T follicular helper cell (primary cell): ENCODE measurements at regions not wholly inside any gene's neighbourhood (a gene's known extent, or its start where the extent isn't known, plus 50 kb on each side); places are given as distances from the start of the nearest gene placed in this dataset.

Experiments used
- DNase-seq: peaks from one replicate; pipeline ENCODE4 v3.0.0-alpha.2; 2020; ENCODE audit warnings: low read depth

DNA sequence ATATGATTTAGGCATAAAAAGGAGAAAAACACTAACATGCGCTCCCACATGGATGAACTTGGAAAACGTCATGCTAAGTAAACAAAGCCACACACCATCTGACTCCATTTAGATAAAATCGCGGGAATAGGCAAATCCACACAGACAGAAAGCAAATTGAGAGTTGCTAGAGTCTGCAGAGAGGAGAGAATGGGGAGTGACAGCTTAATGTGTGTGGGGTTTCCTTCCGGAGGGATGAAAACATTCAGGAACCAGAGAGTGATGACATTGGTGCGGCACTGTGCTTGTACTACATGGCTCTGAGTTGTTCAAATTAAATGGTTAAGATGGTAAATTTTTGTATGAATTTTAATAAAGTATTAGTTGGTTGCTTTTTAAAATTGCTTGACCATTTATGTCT lies 482.9 kb upstream of the AKR1E2 start:
- DNase-seq, result no peak

DNA sequence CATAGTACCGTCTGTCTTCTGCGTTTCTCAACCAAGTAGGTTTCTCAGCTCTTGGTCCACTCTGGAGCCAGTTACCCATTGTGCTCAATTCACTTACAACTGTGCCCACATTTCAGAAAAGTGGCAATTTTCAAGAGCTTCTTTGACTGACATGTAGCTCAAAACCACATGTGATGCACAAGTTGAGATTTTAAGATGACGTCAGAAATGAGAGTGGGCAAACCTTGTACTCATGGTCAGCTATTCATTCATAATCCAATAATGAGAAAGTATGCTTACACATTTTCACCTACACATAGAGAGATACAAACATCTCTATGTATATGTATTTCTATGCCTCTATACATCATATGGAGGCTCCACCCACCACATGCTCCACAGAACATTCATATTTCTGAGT lies 487.2 kb upstream of the AKR1E2 start:
- no peak for DNase-seq

DNA sequence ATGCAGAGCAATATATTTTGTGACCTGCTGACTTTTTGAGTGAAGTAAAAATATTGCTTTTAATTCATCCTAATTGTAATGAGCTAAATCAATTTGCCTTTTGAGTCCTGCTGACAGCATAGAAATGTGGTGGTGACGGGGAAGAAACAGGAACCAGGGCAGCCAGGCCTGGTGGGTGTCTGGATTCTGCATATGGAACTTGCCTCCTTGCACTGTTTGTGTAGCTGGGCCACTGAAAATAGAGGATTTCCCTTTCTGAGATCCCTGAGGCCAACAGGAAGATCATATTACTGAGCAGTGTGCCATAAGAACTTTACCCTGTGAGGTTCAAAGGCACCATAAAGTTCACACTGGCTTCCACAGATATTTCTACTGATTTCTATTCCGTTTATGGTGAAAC lies 488.4 kb upstream of the AKR1E2 start:
- DNase-seq, result no peak

DNA sequence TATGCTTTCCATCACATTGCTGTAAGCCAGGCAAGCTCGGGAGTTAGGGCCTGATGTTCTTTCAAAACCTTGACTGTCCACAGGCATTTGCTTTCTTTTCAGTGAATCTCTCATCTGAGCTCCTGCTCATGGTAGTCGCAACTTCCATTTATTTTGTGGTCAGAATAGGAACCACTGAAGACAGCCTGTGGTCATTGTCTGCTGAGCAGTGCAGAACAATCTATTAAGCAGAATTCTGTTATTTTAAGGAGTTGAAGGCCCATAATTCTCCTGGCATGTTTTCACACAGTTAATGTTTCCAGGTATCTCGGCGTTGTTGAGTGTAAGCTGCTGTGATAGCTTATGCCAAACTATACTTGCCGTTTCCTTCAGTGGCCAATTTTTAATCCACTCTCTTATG lies 491.1 kb upstream of the AKR1E2 start:
- DNase-seq, result no peak

DNA sequence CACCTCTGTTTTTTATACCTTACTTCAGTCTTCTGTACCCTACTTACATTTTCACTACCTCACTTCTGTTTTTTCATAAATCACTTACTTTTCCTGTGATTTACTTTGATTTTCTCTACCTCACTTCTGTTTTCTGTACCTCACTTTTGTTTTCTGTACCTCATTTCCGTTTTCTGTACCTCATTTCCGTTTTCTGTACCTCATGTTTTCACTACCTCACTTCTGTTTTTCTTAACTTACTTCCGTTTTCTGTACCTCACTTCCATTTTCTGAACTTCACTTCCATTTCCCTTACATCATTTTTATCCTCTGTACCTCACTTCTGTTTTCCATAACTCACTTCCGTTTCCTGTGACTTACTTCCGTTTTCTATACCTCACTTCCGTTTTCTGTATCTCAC lies 492.0 kb upstream of the AKR1E2 start:
- no peak for DNase-seq

DNA sequence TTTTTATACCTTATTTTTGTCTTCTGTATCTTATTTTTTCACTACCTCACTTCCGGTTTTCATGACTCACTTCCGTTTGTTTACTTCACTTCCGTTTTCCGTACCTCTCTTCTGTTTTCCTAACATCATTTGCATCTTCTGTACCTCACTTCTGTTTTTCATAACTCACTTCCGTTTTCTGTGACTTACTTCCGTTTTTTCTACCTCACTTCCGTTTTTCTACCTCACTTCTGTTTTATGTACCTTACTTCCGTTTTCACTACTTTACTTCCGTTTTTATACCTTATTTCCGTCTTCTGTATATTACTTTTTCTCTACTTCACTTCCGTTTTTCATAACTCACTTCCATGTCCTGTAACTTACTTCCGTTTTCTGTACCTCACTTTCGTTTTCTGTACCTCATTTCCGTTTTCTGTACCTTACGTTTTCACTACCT lies 492.5 kb upstream of the AKR1E2 start:
- no peak for DNase-seq

DNA sequence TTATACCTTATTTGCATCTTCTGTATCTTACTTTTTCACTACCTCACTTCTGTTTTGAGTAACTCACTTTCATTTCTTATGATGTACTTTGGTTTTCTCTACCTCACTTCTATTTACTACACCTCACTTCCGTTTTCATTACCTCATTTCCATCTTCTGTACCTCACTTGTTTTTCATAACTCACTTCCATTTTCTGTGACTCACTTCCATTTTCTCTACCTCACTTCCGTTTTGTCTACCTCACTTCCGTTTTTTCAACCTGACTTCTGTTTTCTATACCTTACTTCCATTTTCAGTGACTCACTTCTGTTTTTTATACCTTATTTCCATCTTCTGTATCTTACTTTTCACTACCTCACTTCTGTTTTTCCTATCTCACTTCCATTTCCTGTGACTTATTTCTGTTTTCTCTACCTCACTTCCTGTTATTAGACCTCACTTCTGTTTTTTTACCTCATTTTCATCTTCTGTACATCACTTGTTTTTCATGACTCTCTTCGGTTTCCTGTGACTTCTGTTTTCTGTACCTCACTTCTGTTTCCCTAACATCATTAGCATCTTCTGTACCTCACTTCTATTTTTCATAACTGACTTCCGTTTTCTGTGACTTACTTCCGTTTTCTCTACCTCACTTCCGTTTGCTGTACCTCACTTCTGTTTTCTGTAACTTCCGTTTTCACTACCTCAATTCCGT lies 493.1 kb upstream of the AKR1E2 start:
- DNase-seq, result no peak

DNA sequence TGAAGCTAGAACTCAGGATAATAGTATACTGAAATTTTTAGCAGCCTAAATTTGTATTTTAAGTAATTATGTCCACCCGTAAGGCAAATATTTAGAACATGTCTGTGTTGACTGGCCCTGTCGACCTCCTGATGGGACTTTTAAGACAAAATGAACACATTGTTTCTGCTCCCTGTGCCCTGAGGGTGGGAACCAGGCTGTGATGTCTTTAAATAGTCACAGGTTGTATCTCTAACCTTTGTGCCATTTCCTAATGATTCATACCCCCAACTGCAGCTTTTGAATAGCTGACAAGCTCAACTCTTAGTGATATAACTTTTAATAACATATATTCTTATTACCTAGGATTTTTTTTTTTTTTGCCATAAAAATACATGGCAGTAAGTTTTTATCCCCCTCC lies 494.9 kb upstream of the AKR1E2 start:
- no peak for DNase-seq

DNA sequence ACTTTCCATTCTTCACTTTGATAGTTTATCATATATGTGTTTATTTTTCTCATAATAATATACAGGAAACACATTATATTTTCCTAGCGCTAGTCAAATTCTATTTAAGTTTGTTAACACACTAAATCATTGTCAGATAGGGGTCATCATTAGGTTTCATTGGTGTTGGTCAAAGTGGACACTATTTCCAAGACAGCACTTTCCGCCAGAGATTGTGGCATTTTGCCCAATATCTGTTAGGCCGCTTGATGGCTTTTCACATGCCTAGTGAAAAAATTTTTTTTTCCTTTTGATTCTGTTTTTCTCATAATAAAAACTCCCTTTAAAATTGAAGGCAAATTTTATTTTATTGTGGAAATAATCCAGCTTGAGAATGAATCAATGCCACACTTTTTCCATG lies 495.4 kb upstream of the AKR1E2 start:
- no peak for DNase-seq

DNA sequence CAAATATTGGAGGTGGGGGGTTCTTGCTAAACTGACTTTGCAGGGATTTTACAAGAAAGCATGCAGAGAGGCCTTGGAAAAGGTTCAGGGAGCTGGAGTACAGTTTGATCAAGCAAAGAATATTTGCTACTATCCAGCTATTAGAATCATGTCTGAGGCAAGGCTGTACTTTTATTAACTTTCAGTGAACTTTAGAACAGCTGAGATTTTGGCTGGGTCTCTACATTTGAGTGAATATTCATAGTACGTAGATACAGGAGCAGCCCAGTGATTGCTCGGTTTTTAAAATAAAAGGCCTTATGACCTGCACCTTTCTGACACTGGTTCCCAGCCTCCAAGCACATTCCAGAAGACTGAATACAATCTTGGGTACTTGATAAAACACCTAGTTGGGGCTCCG lies 496.8 kb upstream of the AKR1E2 start:
- no peak for DNase-seq

DNA sequence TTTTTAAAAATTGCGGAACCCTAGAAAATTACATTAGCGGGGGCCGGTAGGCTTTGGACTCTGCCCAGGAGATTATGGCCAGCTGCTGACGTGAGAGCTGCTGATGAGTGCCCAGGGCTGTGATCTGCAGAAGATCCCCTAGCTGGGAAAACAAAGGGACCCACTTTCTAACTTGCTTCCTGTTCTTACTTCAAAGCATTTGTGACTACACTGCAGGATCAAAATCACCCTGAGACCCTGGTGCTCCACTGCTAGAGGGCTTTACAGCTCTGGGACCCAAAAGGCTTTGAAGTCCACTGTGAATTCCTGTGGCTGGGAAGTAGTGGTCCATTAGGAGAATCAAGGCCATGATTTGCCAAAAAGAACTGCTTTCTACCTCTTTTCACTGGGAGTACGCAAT lies 499.4 kb upstream of the AKR1E2 start:
- no peak for DNase-seq

DNA sequence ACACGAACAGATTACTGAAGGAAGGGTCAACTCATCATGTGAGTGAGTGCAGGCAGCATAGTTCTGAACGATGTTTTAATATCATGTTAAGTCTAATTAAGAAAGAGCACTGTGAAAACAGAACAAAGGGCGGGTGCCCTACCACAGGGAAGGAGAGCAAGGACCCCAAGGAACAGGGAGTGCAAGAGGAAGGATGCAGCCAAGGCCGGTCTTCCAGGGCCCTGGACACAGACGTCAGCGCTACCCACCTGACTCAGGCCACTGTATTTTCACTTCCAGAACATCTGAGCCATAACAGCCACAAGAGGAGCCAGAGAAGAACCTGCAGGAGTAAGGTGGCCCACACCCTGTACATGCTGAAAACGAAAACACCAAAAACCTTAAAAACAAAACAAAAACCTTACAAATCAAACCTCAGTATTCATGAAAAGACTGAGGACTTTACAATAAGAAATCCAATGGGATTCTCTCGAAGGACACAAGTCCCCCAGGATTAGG lies 506.1 kb upstream of the AKR1E2 start:
- DNase-seq, result no peak

DNA sequence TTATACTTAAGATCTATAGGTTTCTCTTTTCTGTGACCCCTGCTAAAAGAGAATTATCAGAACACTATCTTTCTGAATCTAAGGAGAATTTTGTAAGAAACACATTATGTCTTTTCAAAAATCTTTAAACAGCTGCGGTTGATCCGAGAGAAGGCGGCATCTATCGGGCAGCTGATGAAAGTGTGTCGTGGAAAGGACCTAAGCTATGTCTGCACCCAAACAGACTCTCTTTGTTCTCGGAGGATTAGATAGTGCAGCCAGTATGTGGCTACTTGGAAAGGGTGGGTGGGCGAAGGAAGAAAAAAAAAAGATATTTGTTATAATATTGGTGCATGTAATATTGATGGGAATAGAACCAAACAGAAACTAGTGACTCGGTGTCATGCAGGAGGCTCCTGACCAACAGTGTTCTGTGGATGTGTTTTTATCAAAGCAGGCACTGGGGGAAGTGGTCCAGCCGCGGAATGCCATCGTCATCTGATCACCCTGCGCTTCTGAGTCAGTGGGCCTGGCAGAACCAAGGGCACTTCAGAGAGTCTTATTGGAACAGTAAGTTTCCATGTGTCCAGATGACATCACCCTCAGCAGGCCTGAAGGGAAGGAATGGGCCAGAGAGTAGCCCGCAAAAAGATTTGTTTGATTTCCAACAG lies 509.7 kb upstream of the AKR1E2 start:
- DNase-seq, result no peak

DNA sequence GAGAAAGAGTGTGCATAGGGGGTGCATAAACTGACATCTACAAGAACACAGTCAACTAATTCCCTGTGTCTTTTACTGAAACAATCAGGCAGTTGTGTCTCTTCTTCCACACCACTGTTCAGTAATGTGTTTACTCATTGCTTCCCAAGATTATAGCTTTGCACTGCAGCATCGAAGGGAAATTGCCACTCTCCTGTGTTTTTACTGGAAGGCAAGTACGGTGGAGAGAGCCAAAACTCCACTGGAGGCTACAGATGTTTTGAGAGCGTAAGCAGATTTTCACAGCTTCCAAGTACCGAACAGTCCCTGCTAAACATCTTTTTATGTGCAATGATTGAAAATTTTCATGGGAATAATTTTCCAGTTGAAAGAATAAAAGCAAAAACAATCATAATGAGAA lies 510.5 kb upstream of the AKR1E2 start:
- no peak for DNase-seq

DNA sequence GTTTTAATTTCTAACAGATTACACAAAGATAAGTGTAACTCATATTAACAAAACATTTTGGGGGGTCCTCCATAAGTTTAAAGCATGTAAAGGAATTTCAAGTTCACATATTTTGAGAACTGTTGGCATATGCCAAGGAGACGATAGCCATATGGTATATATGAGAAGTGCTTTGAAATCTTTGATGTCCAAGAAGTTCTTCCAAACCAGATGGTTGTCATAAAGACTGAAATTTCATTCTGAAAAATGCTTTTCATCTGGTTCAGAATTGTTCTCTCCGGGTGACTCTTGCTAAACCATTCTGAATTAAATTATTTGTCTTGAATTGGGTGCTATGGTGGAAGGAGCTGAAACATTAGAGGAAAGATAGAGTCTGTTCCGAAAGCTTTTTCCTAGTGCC lies 513.0 kb upstream of the AKR1E2 start:
- DNase-seq, result no peak

DNA sequence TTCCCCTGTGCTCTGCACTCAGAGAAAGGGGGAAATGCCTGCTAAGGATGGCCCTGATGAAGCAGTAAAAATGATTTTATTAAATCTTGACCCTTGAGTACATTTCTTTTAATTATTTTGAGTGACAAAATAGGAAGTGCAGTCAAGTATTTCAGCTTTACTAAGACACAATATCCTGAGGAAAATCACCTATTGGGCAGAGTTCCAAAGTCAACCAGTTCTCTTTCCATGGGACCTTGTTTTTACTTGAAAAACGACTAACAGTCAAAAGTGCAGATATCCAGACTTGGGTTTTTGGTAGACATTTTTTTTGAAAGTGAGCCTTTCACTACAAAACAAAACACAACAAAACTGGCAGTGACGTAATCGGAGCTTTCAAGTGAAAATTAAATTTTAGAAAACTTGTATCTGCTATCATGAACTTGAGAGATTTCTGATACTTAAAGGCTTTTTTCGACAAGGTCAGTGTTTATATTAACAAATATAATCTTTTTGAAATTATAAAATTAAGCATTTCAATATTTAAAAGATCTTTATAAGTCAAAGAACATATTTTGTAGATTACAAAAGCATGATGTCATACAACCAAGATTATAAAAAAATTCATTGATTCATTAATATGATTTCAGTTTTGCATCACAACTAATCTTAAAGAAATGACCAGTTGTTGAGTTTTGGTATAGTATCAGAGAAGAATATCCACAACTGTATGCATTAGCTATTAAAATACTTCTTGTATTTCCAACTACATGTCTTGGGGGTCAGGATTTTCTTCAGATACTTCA lies 513.8 kb upstream of the AKR1E2 start:
- no peak for DNase-seq

DNA sequence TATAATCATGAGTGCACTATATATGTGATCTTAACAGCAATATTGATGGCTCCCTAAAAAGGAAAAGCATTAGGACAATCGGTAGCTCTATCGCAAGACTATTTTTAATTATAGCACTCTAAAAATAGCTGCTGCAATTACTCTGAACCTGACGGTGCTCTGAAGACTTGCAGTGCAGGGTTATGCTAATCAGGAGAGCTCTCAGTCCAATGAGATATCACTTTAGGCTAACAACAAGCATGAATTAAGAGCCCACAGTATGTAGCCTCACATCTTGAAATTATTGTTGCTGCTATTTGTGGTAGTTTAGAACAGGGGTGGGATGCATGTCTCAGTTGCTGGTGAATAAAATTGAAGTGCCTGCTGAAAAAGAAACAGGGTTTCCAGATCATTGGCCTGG lies 515.8 kb upstream of the AKR1E2 start:
- DNase-seq, result no peak

DNA sequence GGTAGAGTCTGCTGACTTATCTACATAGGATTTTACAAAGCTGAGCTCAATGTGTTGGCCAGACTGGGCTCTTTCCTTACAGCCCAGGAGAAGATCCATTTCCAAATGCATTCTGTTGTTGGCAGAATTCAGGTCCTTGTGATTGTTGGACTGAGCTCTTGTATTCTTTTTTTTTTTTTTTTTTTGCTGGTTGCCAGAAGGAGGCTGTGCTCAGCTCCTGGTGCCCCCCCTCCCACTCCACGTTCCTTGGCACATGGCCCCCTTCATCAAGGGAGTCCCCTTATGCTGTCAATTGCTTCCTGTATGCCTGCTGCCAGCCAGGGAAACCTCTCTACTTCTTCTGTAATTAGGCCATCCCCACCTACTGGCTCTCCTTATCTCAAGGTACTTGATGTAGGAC lies 518.1 kb upstream of the AKR1E2 start:
- DNase-seq, result no peak

DNA sequence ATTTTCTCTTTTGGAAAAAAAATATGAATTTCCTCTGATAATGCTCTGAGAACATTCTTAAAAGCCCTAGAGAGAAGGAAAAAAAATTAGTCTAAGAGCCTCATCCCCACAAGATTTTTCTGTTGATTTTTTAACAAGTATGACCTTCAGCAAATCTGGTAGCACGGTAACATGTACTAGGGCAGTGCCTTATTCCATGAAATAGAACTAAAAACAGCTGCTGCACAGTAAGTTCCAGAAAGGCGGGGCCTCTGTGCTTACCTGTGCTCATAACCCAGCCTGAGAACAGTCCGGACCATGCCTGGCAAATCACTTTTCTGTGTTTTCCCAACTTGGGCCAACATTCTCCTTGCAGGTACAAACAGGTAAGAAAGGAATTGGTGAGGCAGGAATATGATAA lies 519.1 kb upstream of the AKR1E2 start:
- DNase-seq, result no peak

DNA sequence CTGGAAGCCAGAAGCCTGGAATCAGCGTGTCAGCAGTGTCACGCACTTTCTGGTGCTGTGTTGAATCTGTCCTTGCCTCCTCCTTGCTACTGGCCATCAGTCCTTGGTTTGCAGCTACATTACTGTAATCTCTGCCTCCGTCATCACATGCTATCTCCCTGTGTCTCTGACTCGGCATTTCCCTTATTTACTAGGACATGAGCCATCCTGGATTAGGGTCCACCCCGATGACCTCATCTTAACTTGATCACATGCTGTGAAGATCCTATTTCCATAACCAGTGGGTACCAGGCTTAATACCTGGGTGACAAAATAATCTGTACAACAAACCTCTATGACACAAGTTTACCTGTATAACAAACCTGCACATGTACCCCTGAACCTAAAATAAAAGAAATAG lies 518.0 kb upstream of the KLF6 start:
- DNase-seq, result no peak

DNA sequence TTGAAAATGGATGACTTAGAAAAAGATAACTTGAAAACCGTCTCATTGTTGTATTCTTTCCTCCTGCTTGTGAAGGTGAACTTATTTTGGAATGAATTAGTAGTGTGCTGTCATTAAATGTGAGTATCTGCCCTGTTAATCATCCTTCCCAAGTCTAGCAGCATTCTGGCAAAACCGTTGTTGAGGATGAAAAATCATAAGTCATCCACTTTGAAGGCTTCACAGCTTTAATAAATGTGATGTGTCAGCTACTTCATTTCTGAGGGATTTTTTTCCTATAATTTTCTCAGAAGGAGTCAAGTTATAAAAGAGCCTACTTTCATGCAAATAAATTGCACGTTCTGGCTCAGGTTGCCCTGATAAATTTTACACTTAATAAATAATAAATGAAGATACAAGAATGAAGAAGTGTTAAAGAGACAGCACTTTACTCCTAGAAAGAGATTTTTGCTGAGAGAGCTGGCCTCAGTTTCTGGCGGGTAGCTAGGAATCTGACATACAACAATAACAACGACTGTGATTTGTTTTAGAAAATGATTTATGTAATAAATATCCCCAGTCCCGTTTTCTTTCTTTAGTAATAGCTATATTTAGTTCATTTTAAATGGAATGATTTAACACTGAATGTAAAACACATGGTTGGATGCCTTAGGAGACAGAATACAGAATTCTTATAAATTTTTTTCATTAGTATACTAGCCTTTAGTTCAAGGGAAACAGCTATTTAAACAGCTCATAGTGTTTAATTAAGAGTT lies 516.5 kb upstream of the KLF6 start:
- no peak for DNase-seq

DNA sequence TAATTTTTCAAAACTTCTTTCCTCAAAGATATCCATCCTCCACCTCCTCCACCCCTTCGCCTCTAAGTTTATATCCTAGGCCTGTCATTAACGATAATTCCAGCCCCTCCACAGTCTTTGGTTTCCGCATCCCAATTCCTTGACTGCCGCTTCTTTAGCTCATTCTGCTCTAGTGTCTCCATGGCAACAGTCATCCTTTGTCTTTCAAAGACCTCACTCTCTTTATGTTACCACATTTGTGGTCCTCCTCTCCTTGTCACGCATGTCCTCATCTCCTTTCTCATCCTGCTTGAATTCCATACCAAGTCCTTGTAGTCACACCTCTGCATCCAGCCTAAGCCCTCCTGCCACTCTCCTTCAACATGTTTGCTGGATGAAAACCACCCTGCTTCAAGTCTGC lies 511.2 kb upstream of the KLF6 start:
- no peak for DNase-seq
